ENCODE measurements at regions not wholly inside any gene's neighbourhood (a gene's known extent, or its start where the extent isn't known, plus 50 kb on each side); places are given as distances from the start of the nearest gene placed in this dataset.
"Not testable (repeated sequence)": the region's sequence is repeated elsewhere in the genome, so short reads cannot be mapped to it uniquely, and the experiment has no call there.

- H3K9me3 ChIP-seq; H3K4me3 ChIP-seq; H3K36me3 ChIP-seq; H3K27ac ChIP-seq; H3K27me3 ChIP-seq; H3K4me1 ChIP-seq; intact Hi-C loops (cut with DNase I); DNase-seq: not testable (repeated sequence)
- 10 to 60% methylated on average over 1 to 2 of the region's 13 CpGs for WGBS, 2 donors
- TF ChIP-seq CTCF (IDR thresholded peaks at IDR 0.05) = peak in 5 of 6 experiments; percentile 24 to 61 (median 39)
Measured at GRCh38 chr15:77902921-77903760, 174.4 kb downstream of the TBC1D2B start.

- H3K36me3 ChIP-seq = no peaks in the 10 kb centered on the region
- H3K4me3 ChIP-seq = no peak overlapping the region
- H3K4me1 ChIP-seq = no peaks in the 10 kb centered on the region
- DNase-seq = no peak
- H3K9me3 ChIP-seq = no peaks in the 10 kb centered on the region
- TF ChIP-seq CTCF (IDR thresholded peaks at IDR 0.05) = no peak
- no peak for TF ChIP-seq POLR2A (IDR thresholded peaks at IDR 0.05)
- no peak overlapping the region for H3K27ac ChIP-seq
- intact Hi-C loops (cut with DNase I) = no loop called here
- H3K27me3 ChIP-seq = peaks cover 0 to 3% (median 0%) of the 10 kb centered on the region in 4 donors
- WGBS, 2 donors = 74 to 89% methylated on average over 5 to 9 of the region's 13 CpGs
Measured at GRCh38 chr15:77901921-77902750, 175.4 kb downstream of the TBC1D2B start.

GRCh38 chr15:77901251-77901881 lies 176.1 kb downstream of the TBC1D2B start:
- no peaks in the 10 kb centered on the region for H3K9me3 ChIP-seq
- intact Hi-C loops (cut with DNase I) = no loop called here
- TF ChIP-seq CTCF (IDR thresholded peaks at IDR 0.05) (no peak), POLR2A (IDR thresholded peaks at IDR 0.05) (no peak)
- H3K4me3 ChIP-seq = no peak overlapping the region
- peaks cover 0 to 3% (median 0%) of the 10 kb centered on the region in 4 donors for H3K27me3 ChIP-seq
- WGBS, 2 donors = 88% methylated on average over 5 of the region's 18 CpGs; no CpG with 5 or more reads in 1 of the 2 donors
- H3K27ac ChIP-seq = no peak overlapping the region
- DNase-seq = no peak
- H3K36me3 ChIP-seq = no peaks in the 10 kb centered on the region
- no peaks in the 10 kb centered on the region for H3K4me1 ChIP-seq

- H3K4me1 ChIP-seq; H3K27ac ChIP-seq; H3K36me3 ChIP-seq; H3K4me3 ChIP-seq; H3K9me3 ChIP-seq; intact Hi-C loops (cut with DNase I); DNase-seq; H3K27me3 ChIP-seq: not testable (repeated sequence)
- TF ChIP-seq CTCF (IDR thresholded peaks at IDR 0.05) = peak in 2 of 6 experiments; percentile 18 to 39
- WGBS, 2 donors = 57 to 83% methylated on average over 13 to 16 of the region's 24 CpGs
Measured at GRCh38 chr15:77900331-77900963, 177.1 kb downstream of the TBC1D2B start.

- H3K4me3 ChIP-seq; DNase-seq; H3K27ac ChIP-seq; H3K36me3 ChIP-seq; H3K4me1 ChIP-seq; H3K9me3 ChIP-seq; intact Hi-C loops (cut with DNase I); H3K27me3 ChIP-seq: not testable (repeated sequence)
- no CpG with 5 or more reads among the region's 8 CpGs for WGBS, 2 donors
Measured at GRCh38 chr15:77899776-77900175, 177.7 kb downstream of the TBC1D2B start.

Measured in esophagus squamous epithelium (tissue), 5 donors.